ENCODE measurements at regions not wholly inside any gene's neighbourhood (a gene's known extent, or its start where the extent isn't known, plus 50 kb on each side); places are given as distances from the start of the nearest gene placed in this dataset.

DNA sequence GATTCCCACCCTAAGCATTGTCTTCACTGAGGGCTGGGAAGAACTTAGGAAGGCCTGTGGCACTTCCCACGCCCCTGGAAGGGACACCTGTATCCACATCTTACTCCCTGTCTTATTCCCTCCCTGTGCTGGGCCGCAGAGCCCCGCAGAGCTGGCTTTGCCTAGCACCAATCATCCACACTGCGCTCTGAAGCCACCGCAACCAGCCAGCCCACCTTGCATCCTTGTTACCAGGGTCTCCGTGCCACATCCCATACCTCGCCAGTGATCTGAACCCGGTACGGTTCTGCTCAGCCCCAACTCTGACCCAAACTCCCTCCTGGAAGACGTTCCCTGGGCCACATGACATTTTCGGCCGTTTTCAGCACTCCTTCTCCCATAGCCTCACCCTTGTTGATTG lies 101.4 kb upstream of the PITRM1 start:
- ChIA-PET POLR2A (no interaction called here), CTCF (no interaction called here)
- Histone ChIP-seq H3K27me3 (ENCODE audit: control insufficient read depth in 2 of 2, insufficient read depth in 2 of 2, low read length in 2 of 2) (peaks cover 4 to 9% of the 10 kb centered on the region in 2 experiments), H3K9me1 (replicated peaks; ENCODE audit: control insufficient read depth, extremely low read depth, insufficient read depth, low read length) (no peaks in the 10 kb centered on the region), H2AFZ (ENCODE audit: low read depth, low read length) (no peak overlapping the region), H4K20me1 (replicated peaks; ENCODE audit: control insufficient read depth, extremely low read depth, insufficient read depth, low read length) (no peaks in the 10 kb centered on the region), H3K36me3 (ENCODE audit: control insufficient read depth in 2 of 2, extremely low read depth in 1 of 2, insufficient read depth in 2 of 2, low read length in 2 of 2) (no peaks in the 10 kb centered on the region), H3K4me1 (ENCODE audit: control insufficient read depth, extremely low read depth, insufficient read depth, low read length) (peaks cover 14% of the 10 kb centered on the region), H3K4me2 (ENCODE audit: insufficient read depth, low read length) (no peak overlapping the region), H3K27ac (ENCODE audit: insufficient read depth, low read depth, low read length) (no peak overlapping the region), H3K79me2 (ENCODE audit: control insufficient read depth, insufficient read depth, low read length) (no peaks in the 10 kb centered on the region), H3K4me3 (replicated peaks in 1 of 3; ENCODE audit: insufficient read depth in 1 of 3, low read depth in 1 of 3, low read length in 3 of 3) (no peak overlapping the region), H3K9ac (replicated peaks; ENCODE audit: extremely low read depth, insufficient read depth, low read length) (no peak overlapping the region), H3K9me3 (replicated peaks; ENCODE audit: control insufficient read depth, insufficient read depth, low read length) (no peaks in the 10 kb centered on the region)
- dilution Hi-C loops (cut with MboI; ENCODE audit: extremely low pct_ligation_motif_present, low sequenced_read_pairs): no loop called here
- no TSS peak for BruUV-seq (replicated peaks)
- intact Hi-C loops (cut with micrococcal nuclease): no loop called here
- FAIRE-seq (no peak), DNase-seq (ENCODE audit: low read depth, low spot score) (no peak)
- TF ChIP-seq GATA2 (IDR thresholded peaks at IDR 0.05; ENCODE audit: insufficient read depth, insufficient read length, low read depth, low read length): no peak
- TF ChIP-seq, protein P1, sequence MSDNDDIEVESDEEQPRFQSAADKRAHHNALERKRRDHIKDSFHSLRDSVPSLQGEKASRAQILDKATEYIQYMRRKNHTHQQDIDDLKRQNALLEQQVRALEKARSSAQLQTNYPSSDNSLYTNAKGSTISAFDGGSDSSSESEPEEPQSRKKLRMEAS (IDR thresholded peaks at IDR 0.05; ENCODE audit: insufficient read depth, insufficient read length): no peak
- no peak for TF ChIP-seq POLR2AphosphoS5 (IDR thresholded peaks at IDR 0.05; ENCODE audit: insufficient read depth, low read depth, low read length)
- TF ChIP-seq FOS (IDR thresholded peaks at IDR 0.05; ENCODE audit: borderline replicate concordance, insufficient read depth, low read length): no peak
- TF ChIP-seq MYC (IDR thresholded peaks at IDR 0.05; ENCODE audit: low read depth, low read length): no peak
- no peak for TF ChIP-seq JUN (IDR thresholded peaks at IDR 0.05; ENCODE audit: borderline replicate concordance, insufficient read depth, insufficient read length, low read depth)
- no peak for TF ChIP-seq POLR2A (IDR thresholded peaks at IDR 0.05; ENCODE audit: low read depth, low read length)
- TF ChIP-seq, protein P2, sequence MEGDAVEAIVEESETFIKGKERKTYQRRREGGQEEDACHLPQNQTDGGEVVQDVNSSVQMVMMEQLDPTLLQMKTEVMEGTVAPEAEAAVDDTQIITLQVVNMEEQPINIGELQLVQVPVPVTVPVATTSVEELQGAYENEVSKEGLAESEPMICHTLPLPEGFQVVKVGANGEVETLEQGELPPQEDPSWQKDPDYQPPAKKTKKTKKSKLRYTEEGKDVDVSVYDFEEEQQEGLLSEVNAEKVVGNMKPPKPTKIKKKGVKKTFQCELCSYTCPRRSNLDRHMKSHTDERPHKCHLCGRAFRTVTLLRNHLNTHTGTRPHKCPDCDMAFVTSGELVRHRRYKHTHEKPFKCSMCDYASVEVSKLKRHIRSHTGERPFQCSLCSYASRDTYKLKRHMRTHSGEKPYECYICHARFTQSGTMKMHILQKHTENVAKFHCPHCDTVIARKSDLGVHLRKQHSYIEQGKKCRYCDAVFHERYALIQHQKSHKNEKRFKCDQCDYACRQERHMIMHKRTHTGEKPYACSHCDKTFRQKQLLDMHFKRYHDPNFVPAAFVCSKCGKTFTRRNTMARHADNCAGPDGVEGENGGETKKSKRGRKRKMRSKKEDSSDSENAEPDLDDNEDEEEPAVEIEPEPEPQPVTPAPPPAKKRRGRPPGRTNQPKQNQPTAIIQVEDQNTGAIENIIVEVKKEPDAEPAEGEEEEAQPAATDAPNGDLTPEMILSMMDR (IDR thresholded peaks at IDR 0.05; ENCODE audit: extremely low read depth in 1 of 2, insufficient read depth in 1 of 2, low read depth in 1 of 2, low read length in 2 of 2): no peak
- TF ChIP-seq EZH2 (IDR thresholded peaks at IDR 0.05; ENCODE audit: borderline replicate concordance, low read depth, low read length, severe bottlenecking): no peak
